ENCODE measurements at regions not wholly inside any gene's neighbourhood (a gene's known extent, or its start where the extent isn't known, plus 50 kb on each side); places are given as distances from the start of the nearest gene placed in this dataset.

DNA sequence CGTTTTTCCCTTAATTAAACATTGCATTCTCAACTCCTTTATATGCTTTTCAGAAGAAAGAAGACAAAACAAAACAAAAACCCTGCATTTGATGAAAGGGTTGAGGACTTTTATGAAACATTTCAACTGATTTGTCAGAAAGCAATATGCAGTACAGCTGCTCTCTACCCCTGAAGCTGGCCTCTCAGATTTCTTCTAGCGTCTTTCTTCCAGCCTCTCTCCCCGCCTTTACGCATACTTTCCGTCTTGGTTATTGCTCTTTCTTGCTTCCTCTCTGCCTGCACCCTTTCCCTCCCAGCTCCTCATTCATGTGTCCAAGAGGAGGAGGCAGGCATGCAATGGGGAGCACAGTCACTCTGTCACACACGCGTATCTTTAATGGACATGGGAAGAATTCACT, 91.0 kb upstream of the COL1A2 start (continued):
- TF ChIP-seq FOXM1 (IDR thresholded peaks at IDR 0.05; ENCODE audit: low read depth) = 0 out of 2 replicates have a peak, but pooled peaks have one; percentile 49
- no peak for TF ChIP-seq RAD21 (IDR thresholded peaks at IDR 0.05; ENCODE audit: low read length)
- TF ChIP-seq, protein P1, sequence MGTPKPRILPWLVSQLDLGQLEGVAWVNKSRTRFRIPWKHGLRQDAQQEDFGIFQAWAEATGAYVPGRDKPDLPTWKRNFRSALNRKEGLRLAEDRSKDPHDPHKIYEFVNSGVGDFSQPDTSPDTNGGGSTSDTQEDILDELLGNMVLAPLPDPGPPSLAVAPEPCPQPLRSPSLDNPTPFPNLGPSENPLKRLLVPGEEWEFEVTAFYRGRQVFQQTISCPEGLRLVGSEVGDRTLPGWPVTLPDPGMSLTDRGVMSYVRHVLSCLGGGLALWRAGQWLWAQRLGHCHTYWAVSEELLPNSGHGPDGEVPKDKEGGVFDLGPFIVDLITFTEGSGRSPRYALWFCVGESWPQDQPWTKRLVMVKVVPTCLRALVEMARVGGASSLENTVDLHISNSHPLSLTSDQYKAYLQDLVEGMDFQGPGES (IDR thresholded peaks at IDR 0.05; ENCODE audit: low read depth, low read length) = no peak
- peak; percentile 61; the same call in 1 of the 2 replicates for TF ChIP-seq PBX3 (IDR thresholded peaks at IDR 0.05)
- no peak for TF ChIP-seq ELF1 (IDR thresholded peaks at IDR 0.05)
- no peak for TF ChIP-seq GABPA (IDR thresholded peaks at IDR 0.05; ENCODE audit: low read depth)
- TF ChIP-seq SMC3 (IDR thresholded peaks at IDR 0.05; ENCODE audit: low read depth, low read length) = no peak
- peak; percentile 52; the same call in 1 of the 2 replicates for TF ChIP-seq RXRA (IDR thresholded peaks at IDR 0.05; ENCODE audit: borderline replicate concordance, low read depth)
- no peak for TF ChIP-seq SIN3A (IDR thresholded peaks at IDR 0.05; ENCODE audit: borderline replicate concordance, low read depth, low read length)
- TF ChIP-seq TEAD4 (IDR thresholded peaks at IDR 0.05; ENCODE audit: borderline replicate concordance, insufficient read depth) = no peak
- 0 out of 2 replicates have a peak, but pooled peaks have one; percentile 11 for TF ChIP-seq ZBTB33 (IDR thresholded peaks at IDR 0.05; ENCODE audit: borderline replicate concordance, low read depth)
- TF ChIP-seq EP300 (IDR thresholded peaks at IDR 0.05; ENCODE audit: borderline replicate concordance in 1 of 2, low read depth in 1 of 2, low read length in 1 of 2) = peak; percentile 18 to 22; a peak in 1 of 4 replicates
- no peak for TF ChIP-seq FOXJ3 (CRISPR knock-in tag; IDR thresholded peaks at IDR 0.05)
- no peak for TF ChIP-seq GATA2 (CRISPR knock-in tag; IDR thresholded peaks at IDR 0.05)
- TF ChIP-seq, protein P2, sequence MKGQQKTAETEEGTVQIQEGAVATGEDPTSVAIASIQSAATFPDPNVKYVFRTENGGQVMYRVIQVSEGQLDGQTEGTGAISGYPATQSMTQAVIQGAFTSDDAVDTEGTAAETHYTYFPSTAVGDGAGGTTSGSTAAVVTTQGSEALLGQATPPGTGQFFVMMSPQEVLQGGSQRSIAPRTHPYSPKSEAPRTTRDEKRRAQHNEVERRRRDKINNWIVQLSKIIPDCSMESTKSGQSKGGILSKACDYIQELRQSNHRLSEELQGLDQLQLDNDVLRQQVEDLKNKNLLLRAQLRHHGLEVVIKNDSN (IDR thresholded peaks at IDR 0.05; ENCODE audit: borderline replicate concordance, low read depth) = no peak

GRCh38 chr7:94304878-94305277, 89.8 kb upstream of the COL1A2 start:
- ChIA-PET POLR2A (no interaction called here), CTCF (no interaction called here)
- H3K9me2 ChIP-seq = no peaks in the 10 kb centered on the region
- WGBS (ENCODE audit: low lambda C conversion rate) = 95% methylated on average over 2 of the region's 2 CpGs
- H3K79me2 ChIP-seq (ENCODE audit: insufficient read depth) = no peaks in the 10 kb centered on the region
- 0 out of 2 replicates have a peak overlapping the region, but pooled peaks have one; percentile 21 for H2AFZ ChIP-seq (ENCODE audit: low read depth)
- no peak overlapping the region for H3K4me3 ChIP-seq (ENCODE audit: low read depth in 2 of 2, low read length in 1 of 2)
- no peaks in the 10 kb centered on the region for H3K36me3 ChIP-seq (replicated peaks in 1 of 2; ENCODE audit: control insufficient read depth in 1 of 2, insufficient read depth in 2 of 2, low read length in 1 of 2)
- no peaks in the 10 kb centered on the region for H4K20me1 ChIP-seq (ENCODE audit: insufficient read depth)
- H3K9ac ChIP-seq = no peak overlapping the region
- peaks cover 13 to 43% of the 10 kb centered on the region in 2 experiments for H3K4me1 ChIP-seq (ENCODE audit: control insufficient read depth in 1 of 2, insufficient read depth in 2 of 2, low read depth in 1 of 2, low read length in 1 of 2)
- peaks cover 28% of the 10 kb centered on the region for H3F3A ChIP-seq (replicated peaks; ENCODE audit: insufficient read depth)
- DNase-seq = no peak
- H3K27me3 ChIP-seq (ENCODE audit: insufficient read depth) = no peaks in the 10 kb centered on the region
- H3K4me2 ChIP-seq = no peak overlapping the region
- H3K9me3 ChIP-seq = no peaks in the 10 kb centered on the region
- peak overlapping the region in 1 of 2 experiments; percentile 99; a peak in 2 of 4 replicates for H3K27ac ChIP-seq (ENCODE audit: low read depth in 2 of 2, low read length in 1 of 2)
- no peak for TF ChIP-seq EP300 (IDR thresholded peaks at IDR 0.05; ENCODE audit: borderline replicate concordance in 1 of 2, low read depth in 1 of 2, low read length in 1 of 2)
- no peak for TF ChIP-seq USF2 (IDR thresholded peaks at IDR 0.05; ENCODE audit: borderline replicate concordance, low read depth, low read length)
- TF ChIP-seq, protein P2 (IDR thresholded peaks at IDR 0.05; ENCODE audit: borderline replicate concordance, low read depth) = no peak
- TF ChIP-seq TEAD4 (IDR thresholded peaks at IDR 0.05; ENCODE audit: borderline replicate concordance, insufficient read depth) = no peak
- TF ChIP-seq YY1 (IDR thresholded peaks at IDR 0.05; ENCODE audit: low read depth) = no peak
- TF ChIP-seq RXRA (IDR thresholded peaks at IDR 0.05; ENCODE audit: borderline replicate concordance, low read depth) = no peak
- no peak for TF ChIP-seq RCOR1 (IDR thresholded peaks at IDR 0.05; ENCODE audit: low read length)
- TF ChIP-seq, protein P3, sequence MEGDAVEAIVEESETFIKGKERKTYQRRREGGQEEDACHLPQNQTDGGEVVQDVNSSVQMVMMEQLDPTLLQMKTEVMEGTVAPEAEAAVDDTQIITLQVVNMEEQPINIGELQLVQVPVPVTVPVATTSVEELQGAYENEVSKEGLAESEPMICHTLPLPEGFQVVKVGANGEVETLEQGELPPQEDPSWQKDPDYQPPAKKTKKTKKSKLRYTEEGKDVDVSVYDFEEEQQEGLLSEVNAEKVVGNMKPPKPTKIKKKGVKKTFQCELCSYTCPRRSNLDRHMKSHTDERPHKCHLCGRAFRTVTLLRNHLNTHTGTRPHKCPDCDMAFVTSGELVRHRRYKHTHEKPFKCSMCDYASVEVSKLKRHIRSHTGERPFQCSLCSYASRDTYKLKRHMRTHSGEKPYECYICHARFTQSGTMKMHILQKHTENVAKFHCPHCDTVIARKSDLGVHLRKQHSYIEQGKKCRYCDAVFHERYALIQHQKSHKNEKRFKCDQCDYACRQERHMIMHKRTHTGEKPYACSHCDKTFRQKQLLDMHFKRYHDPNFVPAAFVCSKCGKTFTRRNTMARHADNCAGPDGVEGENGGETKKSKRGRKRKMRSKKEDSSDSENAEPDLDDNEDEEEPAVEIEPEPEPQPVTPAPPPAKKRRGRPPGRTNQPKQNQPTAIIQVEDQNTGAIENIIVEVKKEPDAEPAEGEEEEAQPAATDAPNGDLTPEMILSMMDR (IDR thresholded peaks at IDR 0.05) = no peak

All from SK-N-SH (cell line).